ENCODE measurements at regions not wholly inside any gene's neighbourhood (a gene's known extent, or its start where the extent isn't known, plus 50 kb on each side); places are given as distances from the start of the nearest gene placed in this dataset.

GRCh38 chr21:15127437-15127836 is 62.6 kb upstream of the NRIP1 start:
- TF ChIP-seq NR2F1 (conservative IDR thresholded peaks at IDR 0.05) (no peak), FOS (IDR thresholded peaks at IDR 0.05; ENCODE audit: borderline replicate concordance, extremely low read depth, insufficient read length) (no peak)
